Liver (tissue), 8 donors: ENCODE measurements at regions not wholly inside any gene's neighbourhood (a gene's known extent, or its start where the extent isn't known, plus 50 kb on each side); places are given as distances from the start of the nearest gene placed in this dataset.

ENCODE experiments used
- DNase-seq: peaks from one replicate; pipeline ENCODE4 v3.0.0-alpha.2; 2017; ENCODE audit warnings: low spot score
- H3K27ac ChIP-seq, 2 donors: one replicate each; pipeline ENCODE4 v1.7.0; 2013; ENCODE audit warnings: inconsistent platforms in 2 of 2, low read length in 2 of 2, control low read depth in 1 of 2, low read depth in 1 of 2, mild to moderate bottlenecking in 1 of 2
- H3K27me3 ChIP-seq, 4 donors: one replicate each; pipeline versions ENCODE4 v1.6.1 to v1.7.0; 2013; ENCODE audit warnings: low read length in 3 of 4, inconsistent platforms in 1 of 4, mild to moderate bottlenecking in 1 of 4, moderate library complexity in 1 of 4; ENCODE audit not compliant: control insufficient read depth in 4 of 4, insufficient read depth in 4 of 4
- H3K36me3 ChIP-seq, 4 donors: one replicate each; pipeline versions ENCODE4 v1.6.1 to v1.7.0; 2013; ENCODE audit warnings: low read length in 3 of 4, mild to moderate bottlenecking in 3 of 4, low read depth in 1 of 4, moderate library complexity in 1 of 4; ENCODE audit not compliant: control insufficient read depth in 4 of 4, insufficient read depth in 3 of 4
- H3K4me1 ChIP-seq, 4 donors: one replicate each; pipeline versions ENCODE4 v1.6.1 to v1.7.0; 2013; ENCODE audit warnings: low read length in 3 of 4, mild to moderate bottlenecking in 3 of 4, moderate library complexity in 1 of 4; ENCODE audit not compliant: control insufficient read depth in 4 of 4, insufficient read depth in 4 of 4
- H3K4me3 ChIP-seq, 3 donors: one replicate each; pipeline versions ENCODE4 v1.6.1 to v1.7.0; 2013; ENCODE audit warnings: low read length in 3 of 3, control low read depth in 1 of 3, low read depth in 1 of 3, mild to moderate bottlenecking in 1 of 3
- H3K9ac ChIP-seq, 2 donors: one replicate each; pipeline ENCODE4 v1.7.0; 2013; ENCODE audit warnings: low read length in 2 of 2, mild to moderate bottlenecking in 2 of 2, moderate library complexity in 2 of 2, control low read depth in 1 of 2, low read depth in 1 of 2
- H3K9me3 ChIP-seq, 4 donors: one replicate each; pipeline versions ENCODE4 v1.6.1 to v1.7.0; 2013; ENCODE audit warnings: low read length in 3 of 4; ENCODE audit not compliant: control insufficient read depth in 4 of 4
- CTCF ChIP-seq: fragments of 150-350 bp; IDR thresholded peaks from 2 replicates; pipeline ENCODE4 v1.5.1; 2017; ENCODE audit warnings: improper control_type of control experiment, low read depth, low read length; ENCODE audit not compliant: missing input control
- EGR1 ChIP-seq, 2 donors: IDR thresholded peaks; 2 replicates each; pipeline ENCODE4 v1.6.1; 2016 to 2018; ENCODE audit warnings: antibody characterized with exemption in 2 of 2, low read depth in 2 of 2
- FOXA1 ChIP-seq: IDR thresholded peaks from 2 replicates; pipeline ENCODE4 v1.6.1; 2016; ENCODE audit warnings: antibody characterized with exemption
- FOXA2 ChIP-seq: IDR thresholded peaks from 2 replicates; pipeline ENCODE4 v1.6.1; 2016; ENCODE audit warnings: antibody characterized with exemption
- GABPA ChIP-seq, 2 donors: IDR thresholded peaks in 1 of 2; conservative IDR thresholded peaks in 1 of 2; 2 replicates each; pipeline ENCODE4 v1.6.1; 2016; ENCODE audit warnings: antibody characterized with exemption in 2 of 2, mild to moderate bottlenecking in 1 of 2, moderate library complexity in 1 of 2
- HNF4A ChIP-seq, 2 donors: conservative IDR thresholded peaks; 2 replicates each; pipeline ENCODE4 v1.6.1; 2016; ENCODE audit warnings: antibody characterized with exemption in 2 of 2, mild to moderate bottlenecking in 2 of 2
- HNF4G ChIP-seq: IDR thresholded peaks from 2 replicates; pipeline ENCODE4 v1.6.1; 2016; ENCODE audit warnings: antibody characterized with exemption
- MAX ChIP-seq: IDR thresholded peaks from 2 replicates; pipeline ENCODE4 v1.6.1; 2016; ENCODE audit warnings: antibody characterized with exemption
- NR2F2 ChIP-seq: IDR thresholded peaks from 2 replicates; pipeline ENCODE4 v1.6.1; 2016; ENCODE audit warnings: antibody characterized with exemption
- REST ChIP-seq: IDR thresholded peaks from 2 replicates; pipeline ENCODE4 v1.6.1; 2016; ENCODE audit warnings: antibody characterized with exemption, mild to moderate bottlenecking
- RXRA ChIP-seq, 2 donors: IDR thresholded peaks; 2 replicates each; pipeline ENCODE4 v1.6.1; 2017 to 2018; ENCODE audit warnings: antibody characterized with exemption in 2 of 2, mild to moderate bottlenecking in 1 of 2
- SP1 ChIP-seq: IDR thresholded peaks from 2 replicates; pipeline ENCODE4 v1.6.1; 2018; ENCODE audit warnings: antibody characterized with exemption, mild to moderate bottlenecking
- TAF1 ChIP-seq: conservative IDR thresholded peaks from 2 replicates; pipeline ENCODE4 v1.6.1; 2016; ENCODE audit warnings: antibody characterized with exemption, mild to moderate bottlenecking
- YY1 ChIP-seq: IDR thresholded peaks from 2 replicates; pipeline ENCODE4 v1.6.1; 2016; ENCODE audit warnings: antibody characterized with exemption, mild to moderate bottlenecking
- ZBTB33 ChIP-seq: IDR thresholded peaks from 2 replicates; pipeline ENCODE4 v1.6.1; 2016; ENCODE audit warnings: antibody characterized with exemption
- WGBS: extraction: QIAGEN DNeasy Blood & Tissue Kit; methylation state at CpG from one replicate; pipeline ENCODE4 v1.1.7; 2013; 5-methylcytosine and 5-hydroxymethylcytosine counted together
- TF ChIP-seq, protein P1 (sequence below): IDR thresholded peaks from 2 replicates; pipeline ENCODE4 v1.6.1; 2016; ENCODE audit warnings: antibody characterized with exemption
- donor health status: healthy.
- donor health status: healthy.
- donor health status: healthy.
- donor health status: healthy.
- donor health status: healthy.

DNA sequence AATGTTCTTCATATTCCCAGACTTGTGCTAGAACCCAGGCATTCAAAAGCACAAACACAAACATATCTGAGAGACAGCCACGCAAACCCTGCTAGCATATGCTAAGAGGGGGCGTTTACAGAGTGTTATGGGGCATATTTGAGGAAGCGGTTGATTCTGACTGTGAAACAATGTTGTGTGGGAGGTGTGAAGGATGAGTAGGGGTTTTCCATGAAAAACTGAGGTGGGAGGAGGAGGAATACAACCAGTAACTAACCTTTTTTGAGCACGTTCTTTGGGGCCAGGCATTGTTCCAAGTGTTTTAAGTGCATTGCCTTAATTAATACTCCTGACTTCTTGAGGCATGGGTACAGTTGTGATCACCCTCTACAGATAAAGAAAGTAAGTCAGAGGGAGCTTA is 499.5 kb downstream of the AACS start:
- Histone ChIP-seq H3K27me3 (peaks cover 0 to 4% (median 0%) of the 10 kb centered on the region in 4 donors), H3K36me3 (no peaks in the 10 kb centered on the region), H3K9me3 (no peaks in the 10 kb centered on the region), H3K27ac (no peak overlapping the region), H3K9ac (no peak overlapping the region), H3K4me1 (no peaks in the 10 kb centered on the region), H3K4me3 (no peak overlapping the region)
- TF ChIP-seq CTCF = no peak
- no peak for DNase-seq
- 67% methylated on average over 4 of the region's 4 CpGs for WGBS

GRCh38 chr12:125567581-125567980 is 502.3 kb downstream of the AACS start:
- H3K4me1 ChIP-seq = no peaks in the 10 kb centered on the region
- H3K9me3 ChIP-seq = no peaks in the 10 kb centered on the region
- 74% methylated on average over 6 of the region's 6 CpGs for WGBS
- H3K27me3 ChIP-seq = peaks cover 0 to 3% (median 0%) of the 10 kb centered on the region in 4 donors
- no peak overlapping the region for H3K4me3 ChIP-seq
- TF ChIP-seq FOXA1 (no peak), RXRA (IDR thresholded peaks at IDR 0.05) (no peak), SP1 (no peak), TAF1 (no peak), HNF4G (no peak), REST (no peak), HNF4A (conservative IDR thresholded peaks at IDR 0.05) (no peak), ZBTB33 (no peak), FOXA2 (no peak), YY1 (no peak), NR2F2 (no peak), EGR1 (IDR thresholded peaks at IDR 0.05; ENCODE audit: low read depth in 2 of 2) (no peak), MAX (no peak), CTCF (no peak), GABPA (IDR thresholded peaks at IDR 0.05 in 1 of 2, conservative IDR thresholded peaks at IDR 0.05 in 1 of 2) (no peak)
- TF ChIP-seq, protein P1, sequence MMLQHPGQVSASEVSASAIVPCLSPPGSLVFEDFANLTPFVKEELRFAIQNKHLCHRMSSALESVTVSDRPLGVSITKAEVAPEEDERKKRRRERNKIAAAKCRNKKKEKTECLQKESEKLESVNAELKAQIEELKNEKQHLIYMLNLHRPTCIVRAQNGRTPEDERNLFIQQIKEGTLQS = no peak
- no peaks in the 10 kb centered on the region for H3K36me3 ChIP-seq
- no peak overlapping the region for H3K27ac ChIP-seq
- no peak for DNase-seq
- no peak overlapping the region for H3K9ac ChIP-seq
